ENCODE measurements at regions not wholly inside any gene's neighbourhood (a gene's known extent, or its start where the extent isn't known, plus 50 kb on each side); places are given as distances from the start of the nearest gene placed in this dataset.

- H3K36me3 Mint-ChIP-seq: no peaks in the 10 kb centered on the region
- H3K4me3 Mint-ChIP-seq: no peak overlapping the region
- Histone ChIP-seq H3K9me3 (ENCODE audit: control insufficient read depth, insufficient read depth, low read length) (no peaks in the 10 kb centered on the region), H3K4me3 (ENCODE audit: low read length) (no peak overlapping the region), H3K27me3 (ENCODE audit: control insufficient read depth, insufficient read depth, low read length) (no peaks in the 10 kb centered on the region), H3K27ac (ENCODE audit: low read length) (no peak overlapping the region), H3K4me1 (ENCODE audit: control insufficient read depth, insufficient read depth, low read length) (no peaks in the 10 kb centered on the region), H3K36me3 (ENCODE audit: control insufficient read depth, insufficient read depth, low read length) (no peaks in the 10 kb centered on the region)
- peaks cover 7 to 15% of the 10 kb centered on the region in 2 donors for H3K9me3 Mint-ChIP-seq
- 71% methylated on average over 2 of the region's 3 CpGs for WGBS (ENCODE audit: insufficient coverage)
- no peaks in the 10 kb centered on the region for H3K27me3 Mint-ChIP-seq (ENCODE audit: low read depth in 2 of 2)
- no peak for ATAC-seq
- no peak overlapping the region for H3K27ac Mint-ChIP-seq
- no peak for DNase-seq
- intact Hi-C loops (cut with micrococcal nuclease): no loop called here
- TF ChIP-seq CTCF (IDR thresholded peaks at IDR 0.05): no peak
- H3K4me1 Mint-ChIP-seq: no peaks in the 10 kb centered on the region
Measured at GRCh38 chr4:173675446-173675845, 145.4 kb upstream of the HAND2 start.

GRCh38 chr4:173669460-173670179 lies 139.6 kb upstream of the HAND2 start:
- H3K4me3 ChIP-seq (ENCODE audit: low read length): no peak overlapping the region
- H3K4me1 ChIP-seq (ENCODE audit: control insufficient read depth, insufficient read depth, low read length): no peaks in the 10 kb centered on the region
- intact Hi-C loops (cut with micrococcal nuclease): no loop called here
- H3K9me3 Mint-ChIP-seq: peaks cover 0 to 10% of the 10 kb centered on the region in 2 donors
- DNase-seq (no peak), ATAC-seq (no peak)
- TF ChIP-seq CTCF (IDR thresholded peaks at IDR 0.05): no peak
- H3K4me1 Mint-ChIP-seq: no peaks in the 10 kb centered on the region
- H3K27me3 Mint-ChIP-seq (ENCODE audit: low read depth in 2 of 2): no peaks in the 10 kb centered on the region
- no peaks in the 10 kb centered on the region for H3K36me3 Mint-ChIP-seq
- WGBS (ENCODE audit: insufficient coverage): 59% methylated on average over 3 of the region's 4 CpGs
- H3K27ac Mint-ChIP-seq: no peak overlapping the region
- H3K9me3 ChIP-seq (ENCODE audit: control insufficient read depth, insufficient read depth, low read length): no peaks in the 10 kb centered on the region
- H3K4me3 Mint-ChIP-seq: no peak overlapping the region
- no peaks in the 10 kb centered on the region for H3K36me3 ChIP-seq (ENCODE audit: control insufficient read depth, insufficient read depth, low read length)
- no peaks in the 10 kb centered on the region for H3K27me3 ChIP-seq (ENCODE audit: control insufficient read depth, insufficient read depth, low read length)
- no peak overlapping the region for H3K27ac ChIP-seq (ENCODE audit: low read length)

GRCh38 chr4:173661001-173661400 lies 131.0 kb upstream of the HAND2 start:
- no peak overlapping the region for H3K27ac Mint-ChIP-seq
- H3K36me3 Mint-ChIP-seq: no peaks in the 10 kb centered on the region
- no peaks in the 10 kb centered on the region for H3K4me1 ChIP-seq (ENCODE audit: control insufficient read depth, insufficient read depth, low read length)
- H3K36me3 ChIP-seq (ENCODE audit: control insufficient read depth, insufficient read depth, low read length): no peaks in the 10 kb centered on the region
- DNase-seq (no peak), ATAC-seq (no peak)
- intact Hi-C loops (cut with micrococcal nuclease): no loop called here
- peaks cover 5 to 14% of the 10 kb centered on the region in 2 donors for H3K9me3 Mint-ChIP-seq
- TF ChIP-seq CTCF (IDR thresholded peaks at IDR 0.05): no peak
- no peak overlapping the region for H3K4me3 Mint-ChIP-seq
- no peaks in the 10 kb centered on the region for H3K4me1 Mint-ChIP-seq
- H3K4me3 ChIP-seq (ENCODE audit: low read length): no peak overlapping the region
- H3K27me3 ChIP-seq (ENCODE audit: control insufficient read depth, insufficient read depth, low read length): no peaks in the 10 kb centered on the region
- H3K27ac ChIP-seq (ENCODE audit: low read length): no peak overlapping the region
- H3K27me3 Mint-ChIP-seq (ENCODE audit: low read depth in 2 of 2): no peaks in the 10 kb centered on the region
- no peaks in the 10 kb centered on the region for H3K9me3 ChIP-seq (ENCODE audit: control insufficient read depth, insufficient read depth, low read length)

GRCh38 chr4:173656898-173657297 lies 126.9 kb upstream of the HAND2 start:
- no peak overlapping the region for H3K27ac Mint-ChIP-seq
- no peak overlapping the region for H3K4me3 ChIP-seq (ENCODE audit: low read length)
- ATAC-seq (no peak), DNase-seq (no peak)
- intact Hi-C loops (cut with micrococcal nuclease): no loop called here
- H3K27me3 ChIP-seq (ENCODE audit: control insufficient read depth, insufficient read depth, low read length): no peaks in the 10 kb centered on the region
- no peaks in the 10 kb centered on the region for H3K4me1 Mint-ChIP-seq
- WGBS (ENCODE audit: insufficient coverage): 98% methylated on average over 4 of the region's 4 CpGs
- TF ChIP-seq CTCF (IDR thresholded peaks at IDR 0.05): no peak
- no peaks in the 10 kb centered on the region for H3K36me3 ChIP-seq (ENCODE audit: control insufficient read depth, insufficient read depth, low read length)
- no peaks in the 10 kb centered on the region for H3K36me3 Mint-ChIP-seq
- H3K9me3 Mint-ChIP-seq: peaks cover 5 to 8% of the 10 kb centered on the region in 2 donors
- no peaks in the 10 kb centered on the region for H3K4me1 ChIP-seq (ENCODE audit: control insufficient read depth, insufficient read depth, low read length)
- H3K27ac ChIP-seq (ENCODE audit: low read length): no peak overlapping the region
- H3K27me3 Mint-ChIP-seq (ENCODE audit: low read depth in 2 of 2): no peaks in the 10 kb centered on the region
- no peaks in the 10 kb centered on the region for H3K9me3 ChIP-seq (ENCODE audit: control insufficient read depth, insufficient read depth, low read length)
- H3K4me3 Mint-ChIP-seq: no peak overlapping the region
